HEK293T (cell line): ENCODE measurements at regions not wholly inside any gene's neighbourhood (a gene's known extent, or its start where the extent isn't known, plus 50 kb on each side); places are given as distances from the start of the nearest gene placed in this dataset.

Source experiments
- CTCF ChIA-PET: fragments of 350-600 bp; formaldehyde crosslinking; extraction: SDS; loops from one replicate; lab custom pipeline; 2021; ENCODE audit warnings: antibody characterized with exemption, inconsistent platforms; lab: Yijun Ruan, JAX
- POLR2A ChIA-PET: fragments of 350-600 bp; formaldehyde crosslinking; extraction: SDS; loops from one replicate; lab custom pipeline; 2020; ENCODE audit warnings: antibody characterized with exemption, inconsistent platforms; lab: Yijun Ruan, JAX
- DNase-seq: peaks from one replicate; pipeline ENCODE4 v3.0.0; 2012; ENCODE audit warnings: mixed read lengths; ENCODE audit errors: extremely low spot score
- ARNT ChIP-seq: fragments of 450-650 bp; IDR thresholded peaks from 2 replicates; pipeline ENCODE4 v1.6.1; 2017; ENCODE audit warnings: mild to moderate bottlenecking
- BHLHE40 ChIP-seq: fragments of 450-650 bp; IDR thresholded peaks from 2 replicates; pipeline ENCODE4 v1.6.1; 2016; ENCODE audit warnings: mild to moderate bottlenecking, moderate library complexity, borderline replicate concordance
- CTBP1 ChIP-seq: fragments of 450-650 bp; IDR thresholded peaks from 2 replicates; pipeline ENCODE4 v1.6.1; 2016; ENCODE audit warnings: borderline replicate concordance
- ELF4 ChIP-seq: fragments of 450-650 bp; IDR thresholded peaks from 2 replicates; pipeline ENCODE4 v1.6.1; 2017; ENCODE audit warnings: antibody characterized with exemption
- FOXA1 ChIP-seq: fragments of 450-650 bp; IDR thresholded peaks from 2 replicates; pipeline ENCODE4 v1.6.1; 2016; ENCODE audit warnings: mild to moderate bottlenecking
- FOXK2 ChIP-seq: fragments of 450-650 bp; IDR thresholded peaks from 2 replicates; pipeline ENCODE4 v1.6.1; 2016; ENCODE audit warnings: mild to moderate bottlenecking
- FOXM1 ChIP-seq: fragments of 450-650 bp; IDR thresholded peaks from 2 replicates; pipeline ENCODE4 v1.6.1; 2017; ENCODE audit warnings: mild to moderate bottlenecking, borderline replicate concordance
- HDGF ChIP-seq: fragments of 450-650 bp; IDR thresholded peaks from 2 replicates; pipeline ENCODE4 v1.6.1; 2017; ENCODE audit warnings: antibody characterized with exemption, borderline replicate concordance
- L3MBTL2 ChIP-seq: fragments of 450-650 bp; conservative IDR thresholded peaks from 2 replicates; pipeline ENCODE4 v1.6.1; 2016; ENCODE audit warnings: mild to moderate bottlenecking
- LEF1 ChIP-seq: fragments of 450-650 bp; IDR thresholded peaks from 2 replicates; pipeline ENCODE4 v1.6.1; 2017; ENCODE audit warnings: mild to moderate bottlenecking, borderline replicate concordance
- NFRKB ChIP-seq: fragments of 450-650 bp; IDR thresholded peaks from 2 replicates; pipeline ENCODE4 v1.6.1; 2016; ENCODE audit warnings: mild to moderate bottlenecking, moderate library complexity
- SP1 ChIP-seq: fragments of 450-650 bp; IDR thresholded peaks from 2 replicates; pipeline ENCODE4 v1.6.1; 2017
- SUZ12 ChIP-seq: fragments of 450-650 bp; IDR thresholded peaks from 2 replicates; pipeline ENCODE4 v1.6.1; 2016; ENCODE audit warnings: mild to moderate bottlenecking
- TARDBP ChIP-seq: fragments of 450-650 bp; IDR thresholded peaks from 2 replicates; pipeline ENCODE4 v1.6.1; 2016
- ZNF384 ChIP-seq: fragments of 450-650 bp; IDR thresholded peaks from 2 replicates; pipeline ENCODE4 v1.6.1; 2016
- TF ChIP-seq, protein P1 (sequence below): fragments of 450-650 bp; IDR thresholded peaks from 2 replicates; pipeline ENCODE4 v1.6.1; 2016

DNA sequence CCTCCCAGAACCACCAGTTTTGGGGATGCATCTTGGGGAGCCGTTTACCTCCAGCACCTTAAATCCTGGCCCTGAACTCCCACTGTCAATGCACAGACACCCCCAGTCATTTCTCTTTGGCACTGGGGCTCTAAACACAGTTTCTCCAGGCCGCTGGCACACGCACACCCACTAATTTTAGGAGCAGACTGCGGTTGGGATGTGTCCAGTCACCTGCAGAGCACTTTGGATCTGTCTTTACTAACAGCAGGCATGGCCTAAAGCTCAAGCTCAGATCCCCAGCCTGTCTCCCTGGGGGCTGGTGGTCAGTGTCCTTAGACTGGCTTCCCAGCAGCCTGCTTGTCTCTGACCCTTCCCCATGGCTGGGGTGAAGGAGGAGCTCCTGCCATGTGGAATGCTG is 49.9 kb downstream of the SYNE3 start:
- ChIA-PET POLR2A (no interaction called here), CTCF (no interaction called here)
- TF ChIP-seq ARNT = no peak
- TF ChIP-seq CTBP1 = no peak
- no peak for TF ChIP-seq L3MBTL2
- TF ChIP-seq SP1 = no peak
- no peak for TF ChIP-seq FOXM1
- no peak for TF ChIP-seq NFRKB
- TF ChIP-seq ELF4 = no peak
- no peak for TF ChIP-seq FOXA1
- TF ChIP-seq LEF1 = no peak
- no peak for TF ChIP-seq HDGF
- TF ChIP-seq, protein P1, sequence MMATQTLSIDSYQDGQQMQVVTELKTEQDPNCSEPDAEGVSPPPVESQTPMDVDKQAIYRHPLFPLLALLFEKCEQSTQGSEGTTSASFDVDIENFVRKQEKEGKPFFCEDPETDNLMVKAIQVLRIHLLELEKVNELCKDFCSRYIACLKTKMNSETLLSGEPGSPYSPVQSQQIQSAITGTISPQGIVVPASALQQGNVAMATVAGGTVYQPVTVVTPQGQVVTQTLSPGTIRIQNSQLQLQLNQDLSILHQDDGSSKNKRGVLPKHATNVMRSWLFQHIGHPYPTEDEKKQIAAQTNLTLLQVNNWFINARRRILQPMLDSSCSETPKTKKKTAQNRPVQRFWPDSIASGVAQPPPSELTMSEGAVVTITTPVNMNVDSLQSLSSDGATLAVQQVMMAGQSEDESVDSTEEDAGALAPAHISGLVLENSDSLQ = no peak
- TF ChIP-seq TARDBP = no peak
- no peak for DNase-seq

- ChIA-PET POLR2A (no interaction called here), CTCF (no interaction called here)
- DNase-seq = no peak
- TF ChIP-seq ARNT (no peak), SP1 (no peak), BHLHE40 (no peak), HDGF (no peak), FOXK2 (no peak), LEF1 (no peak), TARDBP (no peak), FOXM1 (no peak), ELF4 (no peak), ZNF384 (no peak), NFRKB (no peak)
- TF ChIP-seq, protein P1 = no peak
Measured at GRCh38 chr14:95465936-95466335, 50.5 kb downstream of the SYNE3 start.

DNA sequence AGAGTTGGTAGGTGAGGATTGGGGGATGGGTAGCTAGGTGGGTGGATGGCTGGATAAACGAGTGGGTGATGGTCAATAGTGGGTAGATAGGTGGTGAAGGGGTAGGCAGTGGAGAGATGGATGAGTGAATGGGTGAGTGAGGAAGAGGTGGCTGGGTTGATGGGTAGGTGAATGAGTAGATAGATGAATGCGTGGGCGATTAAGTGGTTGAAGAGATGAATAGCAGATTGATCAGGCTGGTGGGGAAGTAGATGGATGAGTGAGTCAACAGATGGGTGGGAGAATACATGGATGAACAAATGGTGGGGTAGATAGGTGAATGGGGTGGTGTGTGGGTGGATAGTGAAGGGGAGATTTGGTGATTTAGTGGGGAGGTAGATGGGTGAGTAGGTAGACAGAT is 51.1 kb downstream of the SYNE3 start:
- POLR2A ChIA-PET = no interaction called here
- CTCF ChIA-PET = interaction anchor here (2.0 kb wide), 1 partner anchor 13 kb away, joined by 10 read pairs; no protein-coding TSS in a partner anchor
- TF ChIP-seq FOXM1 = no peak
- TF ChIP-seq HDGF = no peak
- TF ChIP-seq NFRKB = no peak
- TF ChIP-seq FOXA1 = no peak
- TF ChIP-seq, protein P1 = no peak
- no peak for TF ChIP-seq ARNT
- no peak for DNase-seq

DNA sequence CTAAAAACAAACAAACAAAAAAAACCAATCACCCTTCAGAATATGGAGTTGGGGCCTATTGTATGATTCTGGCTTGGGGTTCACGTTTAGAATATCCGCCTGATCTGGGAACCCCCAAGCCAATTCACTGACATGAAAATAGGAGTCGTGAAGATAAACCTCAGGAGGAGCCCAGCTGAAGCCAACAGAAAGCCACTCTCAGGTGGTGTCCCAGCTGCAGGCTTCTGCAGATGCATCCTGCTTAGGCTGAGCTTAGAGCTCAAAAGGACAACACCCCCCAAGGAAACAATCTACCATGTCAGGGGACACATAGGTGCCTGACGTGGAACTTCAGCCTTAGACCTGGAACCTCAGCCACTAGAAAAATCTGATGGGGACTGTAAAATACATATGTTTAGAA is 51.9 kb downstream of the SYNE3 start:
- no peak for DNase-seq
- ChIA-PET CTCF (interaction anchor here (0.6 to 2.2 kb wide), 3 partner anchors 9 to 22 kb away, joined by 4 to 10 read pairs (median 7); no protein-coding TSS in a partner anchor), POLR2A (interaction anchor here (1.1 kb wide), 1 partner anchor 24 kb away, joined by 3 read pairs; no protein-coding TSS in a partner anchor)
- TF ChIP-seq LEF1 (no peak), TARDBP (no peak), CTBP1 (no peak), ARNT (no peak), L3MBTL2 (no peak), FOXM1 (no peak), FOXA1 (no peak)
- TF ChIP-seq, protein P1 = no peak

GRCh38 chr14:95464103-95464502 is 52.3 kb downstream of the SYNE3 start:
- ChIA-PET CTCF (interaction anchor here (0.6 to 2.2 kb wide), 3 partner anchors 9 to 21 kb away, joined by 4 to 10 read pairs (median 7); no protein-coding TSS in a partner anchor), POLR2A (interaction anchor here (1.1 kb wide), 1 partner anchor 23 kb away, joined by 3 read pairs; no protein-coding TSS in a partner anchor)
- no peak for DNase-seq
- no peak for TF ChIP-seq ELF4
- TF ChIP-seq L3MBTL2 = no peak
- TF ChIP-seq FOXM1 = no peak
- no peak for TF ChIP-seq LEF1
- no peak for TF ChIP-seq SP1
- TF ChIP-seq CTBP1 = no peak
- TF ChIP-seq, protein P1 = no peak
- no peak for TF ChIP-seq HDGF
- TF ChIP-seq FOXA1 = no peak
- TF ChIP-seq BHLHE40 = no peak
- no peak for TF ChIP-seq NFRKB
- no peak for TF ChIP-seq ZNF384
- no peak for TF ChIP-seq ARNT
- TF ChIP-seq TARDBP = no peak
- no peak for TF ChIP-seq FOXK2
- TF ChIP-seq SUZ12 = no peak
